ENCODE measurements at regions not wholly inside any gene's neighbourhood (a gene's known extent, or its start where the extent isn't known, plus 50 kb on each side); places are given as distances from the start of the nearest gene placed in this dataset.

- TF ChIP-seq CTCF (IDR thresholded peaks at IDR 0.05) (no peak), POLR2AphosphoS5 (IDR thresholded peaks at IDR 0.05) (no peak), POLR2A (IDR thresholded peaks at IDR 0.05) (no peak)
These were observed 108.7 kb upstream of the PFKP start for GRCh38 chr10:2958659-2959058.
